Thoracic aorta (tissue), 2 donors: ENCODE measurements at regions not wholly inside any gene's neighbourhood (a gene's known extent, or its start where the extent isn't known, plus 50 kb on each side); places are given as distances from the start of the nearest gene placed in this dataset.

ENCODE experiments used
- ATAC-seq: fragments of 150-250 bp; one replicate; pipeline ENCODE4 v1.8.0; 2017; ENCODE audit warnings: low read depth; ENCODE audit not compliant: insufficient number of reproducible peaks, low FRiP score
- DNase-seq: peaks from one replicate; pipeline ENCODE4 v3.0.0-alpha.2; 2020; ENCODE audit warnings: low spot score
- H3K27ac ChIP-seq, 2 donors: fragments of 200-600 bp; sonication (generic); 1 replicate in 1 of 2; 2 replicates in 1 of 2; pipeline ENCODE4 v1.5.1; 2016; ENCODE audit warnings: mild to moderate bottlenecking in 2 of 2, moderate library complexity in 2 of 2
- H3K27me3 ChIP-seq: fragments of 200-600 bp; sonication (generic); replicated peaks from 2 replicates; pipeline ENCODE4 v1.6.0; 2016; ENCODE audit warnings: mild to moderate bottlenecking; ENCODE audit not compliant: insufficient read depth
- H3K36me3 ChIP-seq: fragments of 200-600 bp; sonication (generic); one replicate; pipeline ENCODE4 v1.5.1; 2016
- H3K4me1 ChIP-seq, 2 donors: fragments of 200-600 bp; sonication (generic); 1 replicate in 1 of 2; 2 replicates in 1 of 2; pipeline versions ENCODE4 v1.5.1 to v1.6.0; 2016; ENCODE audit warnings: low read depth in 2 of 2, mild to moderate bottlenecking in 1 of 2; ENCODE audit not compliant: control insufficient read depth in 1 of 2
- H3K4me3 ChIP-seq: fragments of 200-600 bp; sonication (generic); 2 replicates; pipeline ENCODE4 v1.5.1; 2016; ENCODE audit warnings: mild to moderate bottlenecking
- H3K9me3 ChIP-seq: fragments of 200-600 bp; sonication (generic); 2 replicates; pipeline ENCODE4 v1.5.1; 2016
- TF ChIP-seq, protein P1 (sequence below): fragments of 200-600 bp; sonication (generic); IDR thresholded peaks from one replicate; pipeline ENCODE4 v1.5.1; 2019; ENCODE audit warnings: antibody characterized with exemption

GRCh38 chr13:109281017-109281902, 505.1 kb downstream of the IRS2 start:
- Histone ChIP-seq H3K4me3 (no peak overlapping the region), H3K27me3 (no peaks in the 10 kb centered on the region), H3K4me1 (no peaks in the 10 kb centered on the region), H3K9me3 (no peaks in the 10 kb centered on the region), H3K36me3 (no peaks in the 10 kb centered on the region), H3K27ac (no peak overlapping the region)
- no peak for ATAC-seq
- no peak for DNase-seq
- TF ChIP-seq, protein P1, sequence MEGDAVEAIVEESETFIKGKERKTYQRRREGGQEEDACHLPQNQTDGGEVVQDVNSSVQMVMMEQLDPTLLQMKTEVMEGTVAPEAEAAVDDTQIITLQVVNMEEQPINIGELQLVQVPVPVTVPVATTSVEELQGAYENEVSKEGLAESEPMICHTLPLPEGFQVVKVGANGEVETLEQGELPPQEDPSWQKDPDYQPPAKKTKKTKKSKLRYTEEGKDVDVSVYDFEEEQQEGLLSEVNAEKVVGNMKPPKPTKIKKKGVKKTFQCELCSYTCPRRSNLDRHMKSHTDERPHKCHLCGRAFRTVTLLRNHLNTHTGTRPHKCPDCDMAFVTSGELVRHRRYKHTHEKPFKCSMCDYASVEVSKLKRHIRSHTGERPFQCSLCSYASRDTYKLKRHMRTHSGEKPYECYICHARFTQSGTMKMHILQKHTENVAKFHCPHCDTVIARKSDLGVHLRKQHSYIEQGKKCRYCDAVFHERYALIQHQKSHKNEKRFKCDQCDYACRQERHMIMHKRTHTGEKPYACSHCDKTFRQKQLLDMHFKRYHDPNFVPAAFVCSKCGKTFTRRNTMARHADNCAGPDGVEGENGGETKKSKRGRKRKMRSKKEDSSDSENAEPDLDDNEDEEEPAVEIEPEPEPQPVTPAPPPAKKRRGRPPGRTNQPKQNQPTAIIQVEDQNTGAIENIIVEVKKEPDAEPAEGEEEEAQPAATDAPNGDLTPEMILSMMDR = no peak

- no peak for ATAC-seq
- Histone ChIP-seq H3K36me3 (no peaks in the 10 kb centered on the region), H3K9me3 (no peaks in the 10 kb centered on the region), H3K4me1 (no peaks in the 10 kb centered on the region), H3K4me3 (no peak overlapping the region), H3K27me3 (no peaks in the 10 kb centered on the region), H3K27ac (no peak overlapping the region)
- TF ChIP-seq, protein P1 = no peak
- DNase-seq = no peak
Observed at GRCh38 chr13:109276261-109276660, 510.1 kb downstream of the IRS2 start.

DNA sequence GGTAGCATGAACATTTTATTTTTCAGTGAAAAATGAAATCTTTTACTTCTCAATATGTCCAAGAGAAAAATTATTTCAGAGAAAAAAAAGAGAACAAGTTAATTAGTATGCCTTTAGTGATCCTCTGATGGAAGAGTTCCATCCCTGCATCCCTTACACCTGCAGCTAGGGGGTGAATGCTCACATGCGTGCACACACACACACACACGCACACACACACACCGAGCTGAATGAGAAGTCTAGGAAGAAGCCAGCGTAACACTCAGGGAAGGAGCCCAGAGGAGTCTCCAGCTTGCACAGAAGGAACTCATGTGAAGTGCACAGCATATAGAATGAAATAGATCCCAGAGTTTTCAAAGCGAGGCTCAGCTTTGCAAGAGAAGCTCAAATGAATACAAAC, 510.5 kb downstream of the IRS2 start:
- ATAC-seq = no peak
- Histone ChIP-seq H3K27ac (no peak overlapping the region), H3K4me1 (peaks cover 0 to 3% of the 10 kb centered on the region in 2 donors)

GRCh38 chr13:109275139-109275745, 511.1 kb downstream of the IRS2 start:
- ATAC-seq = no peak
- no peak overlapping the region for H3K27ac ChIP-seq
- H3K4me3 ChIP-seq = no peak overlapping the region
- H3K27me3 ChIP-seq = no peaks in the 10 kb centered on the region
- DNase-seq = no peak
- no peaks in the 10 kb centered on the region for H3K9me3 ChIP-seq
- H3K36me3 ChIP-seq = no peaks in the 10 kb centered on the region
- peaks cover 0 to 3% of the 10 kb centered on the region in 2 donors for H3K4me1 ChIP-seq
- TF ChIP-seq, protein P1 = no peak

More for the DNA sequence above, 510.5 kb downstream of the IRS2 start:
- H3K9me3 ChIP-seq = no peaks in the 10 kb centered on the region
- H3K4me3 ChIP-seq = no peak overlapping the region
- no peaks in the 10 kb centered on the region for H3K27me3 ChIP-seq
- TF ChIP-seq, protein P1 = no peak
- DNase-seq = no peak
- no peaks in the 10 kb centered on the region for H3K36me3 ChIP-seq

- TF ChIP-seq, protein P1 = no peak
- H3K9me3 ChIP-seq = no peaks in the 10 kb centered on the region
- H3K4me3 ChIP-seq = no peak overlapping the region
- H3K4me1 ChIP-seq = peaks cover 0 to 3% of the 10 kb centered on the region in 2 donors
- DNase-seq (no peak), ATAC-seq (no peak)
- H3K27ac ChIP-seq = no peak overlapping the region
- H3K36me3 ChIP-seq = no peaks in the 10 kb centered on the region
- no peaks in the 10 kb centered on the region for H3K27me3 ChIP-seq
Observed at GRCh38 chr13:109274188-109274821, 512.1 kb downstream of the IRS2 start.
